NCI-H146 treated with DMSO at 0.1 percent for 48 hours (cell line): ENCODE measurements at regions not wholly inside any gene's neighbourhood (a gene's known extent, or its start where the extent isn't known, plus 50 kb on each side); places are given as distances from the start of the nearest gene placed in this dataset.

ENCODE experiments used
- DNase-seq: peaks from one replicate; lab custom pipeline; 2025; ENCODE audit not compliant: unreplicated experiment; lab: John Stamatoyannopoulos, UW

GRCh38 chr2:118349365-118349764 lies 261.1 kb downstream of the INSIG2 start:
- DNase-seq, result no peak

- DNase-seq, result no peak
Measured at GRCh38 chr2:118348380-118349034, 260.2 kb downstream of the INSIG2 start.

GRCh38 chr2:118345465-118345864 lies 257.2 kb downstream of the INSIG2 start:
- DNase-seq, result no peak

- DNase-seq, result no peak
Measured at GRCh38 chr2:118340103-118340502, 251.8 kb downstream of the INSIG2 start.

GRCh38 chr2:118339386-118339785 lies 251.1 kb downstream of the INSIG2 start:
- no peak for DNase-seq

GRCh38 chr2:118333664-118334063 lies 245.4 kb downstream of the INSIG2 start:
- no peak for DNase-seq

- DNase-seq, result no peak
Measured at GRCh38 chr2:118325321-118325955, 237.2 kb downstream of the INSIG2 start.

GRCh38 chr2:118322406-118322805 lies 234.1 kb downstream of the INSIG2 start:
- no peak for DNase-seq

GRCh38 chr2:118321432-118322105 lies 233.3 kb downstream of the INSIG2 start:
- DNase-seq, result no peak

GRCh38 chr2:118320658-118321057 lies 232.4 kb downstream of the INSIG2 start:
- no peak for DNase-seq

GRCh38 chr2:118320196-118320595 lies 231.9 kb downstream of the INSIG2 start:
- no peak for DNase-seq

GRCh38 chr2:118319271-118319684 lies 231.0 kb downstream of the INSIG2 start:
- DNase-seq, result no peak

- DNase-seq, result no peak
Measured at GRCh38 chr2:118315606-118316005, 227.3 kb downstream of the INSIG2 start.

- no peak for DNase-seq
Measured at GRCh38 chr2:118312969-118313756, 224.9 kb downstream of the INSIG2 start.

GRCh38 chr2:118310681-118311429 lies 222.6 kb downstream of the INSIG2 start:
- no peak for DNase-seq

GRCh38 chr2:118309946-118310680 lies 221.8 kb downstream of the INSIG2 start:
- no peak for DNase-seq

GRCh38 chr2:118309257-118309945 lies 221.1 kb downstream of the INSIG2 start:
- no peak for DNase-seq

GRCh38 chr2:118307864-118308263 lies 219.6 kb downstream of the INSIG2 start:
- no peak for DNase-seq

- no peak for DNase-seq
Measured at GRCh38 chr2:118301248-118301647, 213.0 kb downstream of the INSIG2 start.

GRCh38 chr2:118300832-118301231 lies 212.6 kb downstream of the INSIG2 start:
- DNase-seq, result no peak
